Bone marrow (tissue), 2 donors: ENCODE measurements at regions not wholly inside any gene's neighbourhood (a gene's known extent, or its start where the extent isn't known, plus 50 kb on each side); places are given as distances from the start of the nearest gene placed in this dataset.
"Not testable (repeated sequence)": the region's sequence is repeated elsewhere in the genome, so short reads cannot be mapped to it uniquely, and the experiment has no call there.

ENCODE experiments used
- DNase-seq, 2 donors: peaks; one replicate each; lab custom pipeline; 2025; lab: John Stamatoyannopoulos, UW

- no peak for DNase-seq
These were observed 50.1 kb upstream of the BCL6 start for GRCh38 chr3:187795207-187795960.

- peak in 1 of 2 donors; percentile 12 for DNase-seq
These were observed 52.9 kb upstream of the BCL6 start for GRCh38 chr3:187798126-187798525.

- DNase-seq, result no peak
These were observed 53.6 kb upstream of the BCL6 start for GRCh38 chr3:187798531-187799530.

GRCh38 chr3:187799942-187800641 is 54.8 kb upstream of the BCL6 start:
- DNase-seq, result no peak

GRCh38 chr3:187801152-187801551 is 55.9 kb upstream of the BCL6 start:
- DNase-seq, result no peak

GRCh38 chr3:187802203-187802927 is 57.1 kb upstream of the BCL6 start:
- no peak for DNase-seq

- no peak for DNase-seq
These were observed 57.6 kb upstream of the BCL6 start for GRCh38 chr3:187802928-187803259.

- no peak for DNase-seq
These were observed 59.0 kb upstream of the BCL6 start for GRCh38 chr3:187804120-187804744.

- no peak for DNase-seq
These were observed 59.5 kb upstream of the BCL6 start for GRCh38 chr3:187804745-187805121.

- DNase-seq, result no peak
These were observed 60.5 kb upstream of the BCL6 start for GRCh38 chr3:187805774-187806173.

- no peak for DNase-seq
These were observed 62.0 kb upstream of the BCL6 start for GRCh38 chr3:187807086-187807862.

- DNase-seq, result no peak
These were observed 63.2 kb upstream of the BCL6 start for GRCh38 chr3:187808527-187808895.

GRCh38 chr3:187809612-187809991 is 64.3 kb upstream of the BCL6 start:
- no peak for DNase-seq

GRCh38 chr3:187810021-187810446 is 64.8 kb upstream of the BCL6 start:
- DNase-seq, result no peak

GRCh38 chr3:187811585-187812250 is 66.5 kb upstream of the BCL6 start:
- no peak for DNase-seq

- no peak for DNase-seq
These were observed 67.2 kb upstream of the BCL6 start for GRCh38 chr3:187812496-187812895.

GRCh38 chr3:187813198-187813597 is 67.9 kb upstream of the BCL6 start:
- no peak for DNase-seq

GRCh38 chr3:187817766-187818165 is 72.5 kb upstream of the BCL6 start:
- not testable (repeated sequence) for DNase-seq

GRCh38 chr3:187821616-187822317 is 76.5 kb upstream of the BCL6 start:
- no peak for DNase-seq
